ENCODE measurements at regions not wholly inside any gene's neighbourhood (a gene's known extent, or its start where the extent isn't known, plus 50 kb on each side); places are given as distances from the start of the nearest gene placed in this dataset.
"Not testable (repeated sequence)": the region's sequence is repeated elsewhere in the genome, so short reads cannot be mapped to it uniquely, and the experiment has no call there.

DNA sequence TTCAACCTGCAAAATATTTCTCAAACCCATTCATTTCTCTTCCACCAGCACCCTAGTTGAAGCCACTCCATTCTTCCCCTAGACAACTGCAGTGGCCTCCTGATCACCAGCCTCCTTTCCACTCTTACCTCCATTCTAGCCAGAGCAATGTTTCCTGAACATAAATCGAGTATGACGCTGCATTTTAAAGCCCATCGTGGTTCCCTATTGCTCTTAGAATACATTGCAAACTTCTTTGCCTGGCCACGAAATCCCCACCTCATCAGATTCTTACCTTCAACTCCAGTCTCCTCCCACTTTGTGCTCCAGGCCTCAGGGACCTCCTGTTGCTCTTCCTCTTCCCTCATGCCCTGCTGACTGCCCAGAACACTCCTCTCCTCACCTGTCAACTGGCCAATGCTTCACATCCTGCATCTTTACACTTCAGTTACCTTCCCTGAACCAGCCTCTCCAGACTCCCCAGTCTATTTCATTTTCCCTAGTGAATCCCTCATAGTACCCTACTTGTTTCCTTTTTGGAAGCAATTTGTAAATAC lies 176.5 kb upstream of the CTAGE1 start:
- TF ChIP-seq, protein P1, sequence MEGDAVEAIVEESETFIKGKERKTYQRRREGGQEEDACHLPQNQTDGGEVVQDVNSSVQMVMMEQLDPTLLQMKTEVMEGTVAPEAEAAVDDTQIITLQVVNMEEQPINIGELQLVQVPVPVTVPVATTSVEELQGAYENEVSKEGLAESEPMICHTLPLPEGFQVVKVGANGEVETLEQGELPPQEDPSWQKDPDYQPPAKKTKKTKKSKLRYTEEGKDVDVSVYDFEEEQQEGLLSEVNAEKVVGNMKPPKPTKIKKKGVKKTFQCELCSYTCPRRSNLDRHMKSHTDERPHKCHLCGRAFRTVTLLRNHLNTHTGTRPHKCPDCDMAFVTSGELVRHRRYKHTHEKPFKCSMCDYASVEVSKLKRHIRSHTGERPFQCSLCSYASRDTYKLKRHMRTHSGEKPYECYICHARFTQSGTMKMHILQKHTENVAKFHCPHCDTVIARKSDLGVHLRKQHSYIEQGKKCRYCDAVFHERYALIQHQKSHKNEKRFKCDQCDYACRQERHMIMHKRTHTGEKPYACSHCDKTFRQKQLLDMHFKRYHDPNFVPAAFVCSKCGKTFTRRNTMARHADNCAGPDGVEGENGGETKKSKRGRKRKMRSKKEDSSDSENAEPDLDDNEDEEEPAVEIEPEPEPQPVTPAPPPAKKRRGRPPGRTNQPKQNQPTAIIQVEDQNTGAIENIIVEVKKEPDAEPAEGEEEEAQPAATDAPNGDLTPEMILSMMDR (IDR thresholded peaks at IDR 0.05; ENCODE audit: insufficient read depth, low read depth, low read length) = no peak
- DNase-seq (ENCODE audit: low read depth) = no peak
- no peak overlapping the region for H3K4me3 ChIP-seq (ENCODE audit: low read depth, low read length)

GRCh38 chr18:22601481-22601880 lies 183.8 kb upstream of the CTAGE1 start:
- TF ChIP-seq, protein P1 (IDR thresholded peaks at IDR 0.05; ENCODE audit: insufficient read depth, low read depth, low read length) = no peak
- H3K4me3 ChIP-seq (ENCODE audit: low read depth, low read length) = no peak overlapping the region
- no peak for DNase-seq (ENCODE audit: low read depth)

DNA sequence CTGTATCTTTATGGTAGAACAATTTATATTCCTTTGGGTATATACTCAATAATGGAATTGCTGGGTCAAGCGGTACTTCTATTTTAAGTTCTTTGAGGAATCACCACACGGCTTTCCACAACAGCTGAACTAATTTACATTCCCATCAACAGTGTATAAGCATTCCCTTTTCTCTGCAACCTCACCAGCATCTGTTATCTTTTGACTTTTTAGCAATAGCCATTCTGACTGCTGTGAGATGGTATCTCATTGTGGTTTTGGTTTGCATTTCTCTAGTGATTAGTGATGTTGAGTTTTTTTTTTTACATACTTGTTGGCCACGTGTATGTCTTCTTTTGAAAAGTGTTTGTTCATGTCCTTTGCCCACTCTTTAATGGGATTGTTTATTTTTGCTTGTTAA lies 184.7 kb upstream of the CTAGE1 start:
- not testable (repeated sequence) for H3K4me3 ChIP-seq (ENCODE audit: low read depth, low read length)

GRCh38 chr18:22603902-22604301 lies 186.2 kb upstream of the CTAGE1 start:
- no peak overlapping the region for H3K4me3 ChIP-seq (ENCODE audit: low read depth, low read length)
- TF ChIP-seq, protein P1 (IDR thresholded peaks at IDR 0.05; ENCODE audit: insufficient read depth, low read depth, low read length) = no peak
- no peak for DNase-seq (ENCODE audit: low read depth)

More for the DNA sequence above, 184.7 kb upstream of the CTAGE1 start:
- peak; percentile 68 for DNase-seq (ENCODE audit: low read depth)

GRCh38 chr18:22604390-22604985 lies 186.8 kb upstream of the CTAGE1 start:
- TF ChIP-seq, protein P1 (IDR thresholded peaks at IDR 0.05; ENCODE audit: insufficient read depth, low read depth, low read length) = no peak
- no peak overlapping the region for H3K4me3 ChIP-seq (ENCODE audit: low read depth, low read length)
- no peak for DNase-seq (ENCODE audit: low read depth)

- no peak overlapping the region for H3K4me3 ChIP-seq (ENCODE audit: low read depth, low read length)
- TF ChIP-seq, protein P1 (IDR thresholded peaks at IDR 0.05; ENCODE audit: insufficient read depth, low read depth, low read length) = no peak
- DNase-seq (ENCODE audit: low read depth) = no peak
Observed at GRCh38 chr18:22604986-22605421, 187.3 kb upstream of the CTAGE1 start.

DNA sequence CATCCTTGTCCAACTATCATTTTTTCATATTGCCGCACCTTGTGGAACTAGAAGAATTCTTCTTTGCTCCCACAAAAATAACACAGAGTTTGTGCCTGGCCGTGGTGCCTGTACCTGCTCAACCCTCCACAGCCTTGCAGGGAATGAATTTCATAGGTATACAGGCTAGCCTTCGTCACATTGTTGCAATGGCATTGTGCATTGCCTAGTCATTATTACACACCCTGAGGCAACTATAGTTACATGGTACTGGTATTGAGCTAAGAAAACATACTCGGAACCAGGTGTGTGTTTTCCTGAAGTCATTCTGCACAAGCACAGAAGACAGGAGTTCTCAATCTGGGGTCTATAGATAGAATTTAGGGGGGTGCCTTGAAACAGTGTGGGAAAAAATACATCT lies 188.0 kb upstream of the CTAGE1 start:
- TF ChIP-seq, protein P1 (IDR thresholded peaks at IDR 0.05; ENCODE audit: insufficient read depth, low read depth, low read length) = no peak
- DNase-seq (ENCODE audit: low read depth) = no peak
- no peak overlapping the region for H3K4me3 ChIP-seq (ENCODE audit: low read depth, low read length)
